ENCODE measurements at regions not wholly inside any gene's neighbourhood (a gene's known extent, or its start where the extent isn't known, plus 50 kb on each side); places are given as distances from the start of the nearest gene placed in this dataset.

DNA sequence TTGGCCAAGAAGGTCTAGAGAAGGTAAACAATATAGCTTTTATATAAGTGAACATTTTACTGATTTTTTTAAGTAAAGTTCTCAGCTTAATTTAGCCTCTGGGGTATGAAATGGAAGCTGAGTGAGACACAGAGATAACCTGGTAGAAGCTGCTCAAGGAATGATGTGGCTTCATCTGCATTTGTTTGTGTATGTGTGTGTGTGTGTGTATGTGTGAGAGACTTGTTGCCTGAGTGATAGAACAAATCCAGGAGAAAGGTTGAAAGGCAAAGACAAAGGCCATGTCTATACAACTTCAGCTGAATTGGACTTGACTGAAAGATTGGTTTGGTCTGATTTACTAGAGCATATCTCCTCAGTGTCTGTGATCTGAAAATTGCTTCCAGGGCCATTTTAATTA lies 63.6 kb downstream of the PCDH7 start:
- TF ChIP-seq ESRRG (CRISPR knock-in tag; IDR thresholded peaks at IDR 0.05) (no peak), ZNF8 (CRISPR knock-in tag; IDR thresholded peaks at IDR 0.05) (no peak), PPARA (CRISPR knock-in tag; IDR thresholded peaks at IDR 0.05; ENCODE audit: borderline replicate concordance) (no peak), ZFP3 (CRISPR knock-in tag; IDR thresholded peaks at IDR 0.05) (no peak), ZFP30 (CRISPR knock-in tag; IDR thresholded peaks at IDR 0.05) (no peak), ZNF565 (CRISPR knock-in tag; conservative IDR thresholded peaks at IDR 0.05; ENCODE audit: low read depth) (no peak), OSR1 (CRISPR knock-in tag; IDR thresholded peaks at IDR 0.05) (no peak), BACH2 (CRISPR knock-in tag; IDR thresholded peaks at IDR 0.05; ENCODE audit: borderline replicate concordance) (no peak), ZC3H10 (CRISPR knock-in tag; IDR thresholded peaks at IDR 0.05) (no peak)
- no peak for ATAC-seq

DNA sequence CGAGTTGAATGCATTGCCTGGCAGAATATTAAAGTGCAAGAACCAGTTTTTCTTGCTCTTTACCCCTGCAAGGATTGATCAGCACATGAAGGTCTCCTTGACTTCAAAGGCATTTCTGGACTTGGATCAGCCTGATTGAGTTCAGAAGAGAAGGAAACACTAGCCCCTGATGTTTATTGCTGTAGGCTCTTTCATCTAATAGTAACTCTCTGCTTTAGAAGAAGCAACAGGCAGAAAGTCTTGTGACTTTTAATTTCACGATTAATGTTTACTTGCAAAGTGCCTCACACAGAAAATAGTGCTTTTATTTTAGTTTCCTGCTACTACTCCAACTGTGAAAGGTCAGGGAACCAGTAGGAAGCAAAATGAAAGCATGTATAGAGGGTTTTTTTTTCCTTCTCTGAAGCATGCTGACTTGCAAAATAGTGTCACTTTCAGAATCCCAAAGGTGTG lies 69.1 kb downstream of the PCDH7 start:
- TF ChIP-seq, protein P1, sequence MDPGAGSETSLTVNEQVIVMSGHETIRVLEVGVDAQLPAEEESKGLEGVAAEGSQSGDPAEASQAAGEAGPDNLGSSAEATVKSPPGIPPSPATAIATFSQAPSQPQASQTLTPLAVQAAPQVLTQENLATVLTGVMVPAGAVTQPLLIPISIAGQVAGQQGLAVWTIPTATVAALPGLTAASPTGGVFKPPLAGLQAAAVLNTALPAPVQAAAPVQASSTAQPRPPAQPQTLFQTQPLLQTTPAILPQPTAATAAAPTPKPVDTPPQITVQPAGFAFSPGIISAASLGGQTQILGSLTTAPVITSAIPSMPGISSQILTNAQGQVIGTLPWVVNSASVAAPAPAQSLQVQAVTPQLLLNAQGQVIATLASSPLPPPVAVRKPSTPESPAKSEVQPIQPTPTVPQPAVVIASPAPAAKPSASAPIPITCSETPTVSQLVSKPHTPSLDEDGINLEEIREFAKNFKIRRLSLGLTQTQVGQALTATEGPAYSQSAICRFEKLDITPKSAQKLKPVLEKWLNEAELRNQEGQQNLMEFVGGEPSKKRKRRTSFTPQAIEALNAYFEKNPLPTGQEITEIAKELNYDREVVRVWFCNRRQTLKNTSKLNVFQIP (CRISPR knock-in tag; IDR thresholded peaks at IDR 0.05; ENCODE audit: borderline replicate concordance, low read depth) = no peak
- TF ChIP-seq PATZ1 (CRISPR knock-in tag; IDR thresholded peaks at IDR 0.05; ENCODE audit: borderline replicate concordance) (no peak), RARB (CRISPR knock-in tag; IDR thresholded peaks at IDR 0.05) (no peak), ISL1 (CRISPR knock-in tag; IDR thresholded peaks at IDR 0.05) (no peak), BACH2 (CRISPR knock-in tag; IDR thresholded peaks at IDR 0.05; ENCODE audit: borderline replicate concordance) (no peak), PPARA (CRISPR knock-in tag; IDR thresholded peaks at IDR 0.05; ENCODE audit: borderline replicate concordance) (no peak), TCF4 (CRISPR knock-in tag; IDR thresholded peaks at IDR 0.05; ENCODE audit: borderline replicate concordance) (no peak), GLIS3 (CRISPR knock-in tag; IDR thresholded peaks at IDR 0.05) (no peak), ZC3H10 (CRISPR knock-in tag; IDR thresholded peaks at IDR 0.05) (no peak), ZFP30 (CRISPR knock-in tag; IDR thresholded peaks at IDR 0.05) (no peak), CSDC2 (CRISPR knock-in tag; IDR thresholded peaks at IDR 0.05) (no peak), SNAI2 (CRISPR knock-in tag; IDR thresholded peaks at IDR 0.05) (no peak)
- ATAC-seq = no peak

- ATAC-seq = no peak
- TF ChIP-seq GLIS3 (CRISPR knock-in tag; IDR thresholded peaks at IDR 0.05) (no peak), OSR1 (CRISPR knock-in tag; IDR thresholded peaks at IDR 0.05) (no peak), ZFP30 (CRISPR knock-in tag; IDR thresholded peaks at IDR 0.05) (no peak)
Observed at GRCh38 chr4:30790123-30790522, 70.0 kb downstream of the PCDH7 start.

DNA sequence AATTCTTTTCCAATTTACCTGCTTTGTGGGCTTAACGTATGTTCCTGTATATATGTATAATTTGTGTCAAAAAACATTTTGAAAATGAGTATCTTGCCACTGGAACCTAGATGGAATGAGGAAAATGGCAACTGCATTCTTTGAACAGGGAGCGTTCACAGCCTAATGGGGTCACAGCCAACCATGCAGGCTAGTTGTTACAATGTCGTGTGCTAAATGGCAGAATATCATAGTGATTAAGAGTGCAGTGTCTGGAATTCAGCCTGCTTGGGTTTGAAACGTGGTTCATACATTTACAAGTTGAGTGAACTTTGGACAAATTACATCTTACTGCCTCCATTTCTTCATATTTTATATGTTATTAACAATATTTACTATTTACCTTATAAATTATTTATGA lies 70.8 kb downstream of the PCDH7 start:
- ATAC-seq = no peak
- no peak for TF ChIP-seq OSR1 (CRISPR knock-in tag; IDR thresholded peaks at IDR 0.05)
- no peak for TF ChIP-seq RARB (CRISPR knock-in tag; IDR thresholded peaks at IDR 0.05)
- no peak for TF ChIP-seq ZC3H10 (CRISPR knock-in tag; IDR thresholded peaks at IDR 0.05)
- no peak for TF ChIP-seq ZNF8 (CRISPR knock-in tag; IDR thresholded peaks at IDR 0.05)
- TF ChIP-seq TCF4 (CRISPR knock-in tag; IDR thresholded peaks at IDR 0.05; ENCODE audit: borderline replicate concordance) = no peak
- no peak for TF ChIP-seq ARNTL (CRISPR knock-in tag; IDR thresholded peaks at IDR 0.05; ENCODE audit: borderline replicate concordance, low read depth)
- TF ChIP-seq, protein P1 (CRISPR knock-in tag; IDR thresholded peaks at IDR 0.05; ENCODE audit: borderline replicate concordance, low read depth) = no peak
- TF ChIP-seq ZNF565 (CRISPR knock-in tag; conservative IDR thresholded peaks at IDR 0.05; ENCODE audit: low read depth) = no peak
- TF ChIP-seq ZFP3 (CRISPR knock-in tag; IDR thresholded peaks at IDR 0.05) = no peak
- no peak for TF ChIP-seq PATZ1 (CRISPR knock-in tag; IDR thresholded peaks at IDR 0.05; ENCODE audit: borderline replicate concordance)
- TF ChIP-seq ZNF70 (CRISPR knock-in tag; IDR thresholded peaks at IDR 0.05) = no peak
- TF ChIP-seq TOX (CRISPR knock-in tag; IDR thresholded peaks at IDR 0.05; ENCODE audit: borderline replicate concordance) = no peak
- no peak for TF ChIP-seq BACH2 (CRISPR knock-in tag; IDR thresholded peaks at IDR 0.05; ENCODE audit: borderline replicate concordance)
- no peak for TF ChIP-seq TSHZ2 (CRISPR knock-in tag; IDR thresholded peaks at IDR 0.05)
- TF ChIP-seq CSDC2 (CRISPR knock-in tag; IDR thresholded peaks at IDR 0.05) = no peak
- TF ChIP-seq GLIS3 (CRISPR knock-in tag; IDR thresholded peaks at IDR 0.05) = no peak

All from SK-N-SH treated with all-trans-retinoic acid at 6 μM for 48 hours (cell line).